GM21526 (cell line): ENCODE measurements at regions not wholly inside any gene's neighbourhood (a gene's known extent, or its start where the extent isn't known, plus 50 kb on each side); places are given as distances from the start of the nearest gene placed in this dataset.

Experiments used
- ATAC-seq: cut with Tn5 transposase; IDR thresholded peaks from one replicate; pipeline ENCODE4 v1.9.1; 2021; ENCODE audit warnings: moderate library complexity; ENCODE audit not compliant: unreplicated experiment, low FRiP score

DNA sequence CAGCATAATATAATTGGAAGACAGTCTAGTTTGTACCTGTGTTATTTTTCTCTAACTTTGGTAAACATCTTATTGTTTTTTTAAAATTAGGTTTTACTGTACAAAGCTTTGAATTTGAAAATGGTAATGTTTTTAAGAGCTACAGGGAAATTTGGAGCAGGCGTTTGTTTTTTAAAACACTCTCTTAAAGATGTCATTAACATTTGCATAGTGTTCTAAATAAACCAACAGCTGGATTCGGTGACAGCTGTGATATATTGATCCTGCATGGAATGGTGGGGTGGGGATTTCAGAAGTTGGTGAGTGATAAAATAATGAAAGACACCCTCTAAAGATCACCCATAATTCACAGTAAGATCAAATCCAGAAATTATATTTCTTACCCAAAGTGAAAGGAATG, 97.9 kb upstream of the PRL start:
- no peak for ATAC-seq

DNA sequence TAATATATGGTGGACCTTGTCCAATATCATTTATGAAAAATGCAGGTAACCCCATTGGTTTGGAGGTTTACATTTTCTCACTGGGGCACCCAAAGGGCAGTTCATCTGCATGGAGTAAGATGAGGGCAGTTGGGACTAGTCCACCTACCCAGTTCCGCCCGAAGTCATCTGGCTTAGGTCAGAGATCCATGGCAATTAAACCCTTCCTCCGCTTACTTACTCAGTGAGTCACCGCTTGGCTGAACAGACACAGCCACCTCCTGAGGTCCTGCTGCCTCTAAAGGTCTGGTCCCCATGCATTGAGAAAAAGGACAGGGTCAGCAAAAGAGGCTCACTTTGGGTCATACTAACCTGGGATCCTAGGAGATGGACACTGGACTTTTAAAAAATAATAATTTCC, 102.9 kb upstream of the PRL start:
- ATAC-seq, result no peak

DNA sequence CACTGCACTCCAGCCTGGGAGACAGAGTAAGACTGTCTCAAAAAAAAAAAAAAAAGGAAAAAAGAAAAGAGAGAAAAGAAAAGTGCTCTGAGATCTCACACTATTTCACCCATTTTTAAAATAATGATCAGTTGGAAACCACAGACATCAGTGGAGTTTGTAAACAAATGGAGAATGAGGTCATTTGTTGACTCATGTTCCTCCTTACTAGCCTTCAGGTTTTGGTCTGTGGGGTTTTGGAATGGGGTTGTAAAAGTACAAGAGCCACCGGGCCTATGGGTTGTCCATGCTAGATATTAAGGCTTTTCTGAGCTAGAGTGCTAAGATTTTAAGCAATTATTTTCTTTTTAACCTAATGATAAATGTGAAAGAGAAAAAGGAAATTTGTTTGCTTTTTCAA, 104.4 kb upstream of the PRL start:
- no peak for ATAC-seq

DNA sequence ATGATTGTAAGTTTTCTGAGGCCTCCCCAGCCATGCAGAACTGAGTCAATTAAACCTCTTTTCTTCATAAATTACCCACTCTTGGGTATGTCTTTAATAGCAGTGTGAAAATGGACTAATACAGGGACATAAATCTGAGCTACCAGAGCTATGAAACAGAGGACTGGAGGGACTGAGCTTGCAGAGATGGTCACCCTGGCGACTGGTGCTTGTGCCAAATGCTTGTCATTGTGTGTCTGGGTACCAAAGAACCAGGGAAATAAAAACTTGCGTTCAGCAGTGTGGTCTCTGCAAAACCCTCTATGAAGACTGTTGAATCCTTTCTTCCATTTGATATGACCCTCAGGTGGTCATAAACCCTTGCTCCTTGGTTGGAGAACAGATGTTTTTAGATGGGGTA, 105.1 kb upstream of the PRL start:
- ATAC-seq, result no peak

DNA sequence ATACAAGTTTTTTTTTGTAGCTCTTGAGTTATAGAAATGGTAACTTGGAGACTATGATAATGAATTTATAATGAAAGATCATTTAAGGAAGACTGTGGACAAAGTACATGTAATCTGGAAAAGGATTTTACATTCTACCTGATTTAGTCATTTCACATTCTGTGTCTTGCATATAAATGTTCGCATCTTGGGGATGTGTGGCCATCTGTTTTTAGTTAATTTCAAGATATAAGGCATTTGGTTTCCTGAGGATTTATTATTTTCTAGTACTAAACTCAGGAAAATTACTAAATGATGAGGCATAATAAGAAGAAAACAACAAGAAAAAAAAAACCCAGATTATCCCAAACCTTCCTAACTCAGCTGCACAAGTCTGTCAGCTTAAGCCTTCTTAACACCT, 112.7 kb upstream of the PRL start:
- ATAC-seq, result no peak

DNA sequence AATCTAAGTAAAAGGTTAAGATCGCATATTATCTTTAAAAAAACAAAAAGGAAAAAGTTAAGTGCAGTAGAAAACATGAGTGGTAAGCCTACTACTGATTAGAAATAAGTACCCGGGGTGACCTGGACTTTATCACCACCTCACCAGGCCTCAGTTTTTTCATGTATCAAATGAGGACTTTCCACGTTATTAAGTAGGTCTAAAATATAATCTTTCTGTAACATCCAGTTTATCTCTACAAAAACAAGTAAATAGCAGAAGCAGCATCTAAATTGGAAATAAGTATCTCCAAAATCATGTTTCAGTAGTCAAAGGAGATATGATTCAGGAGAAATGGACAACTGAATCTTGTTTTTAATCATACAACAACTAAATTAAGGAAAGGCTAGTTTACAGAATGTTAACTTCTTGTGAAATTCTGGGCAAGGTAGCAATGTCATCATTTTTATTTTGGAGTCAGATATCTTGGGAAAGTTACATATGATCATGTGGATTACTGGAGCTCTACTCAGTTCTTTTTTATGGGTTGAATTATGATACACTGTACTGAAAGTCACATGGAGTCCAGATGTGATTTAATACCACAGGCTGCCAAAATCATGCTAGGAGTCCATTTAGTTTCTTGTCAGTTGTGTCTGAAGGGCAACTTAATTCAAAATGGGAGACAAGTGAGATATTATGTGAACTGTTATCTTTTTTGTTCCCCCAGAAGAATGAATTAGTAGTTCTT, 114.7 kb upstream of the PRL start:
- ATAC-seq, result no peak

DNA sequence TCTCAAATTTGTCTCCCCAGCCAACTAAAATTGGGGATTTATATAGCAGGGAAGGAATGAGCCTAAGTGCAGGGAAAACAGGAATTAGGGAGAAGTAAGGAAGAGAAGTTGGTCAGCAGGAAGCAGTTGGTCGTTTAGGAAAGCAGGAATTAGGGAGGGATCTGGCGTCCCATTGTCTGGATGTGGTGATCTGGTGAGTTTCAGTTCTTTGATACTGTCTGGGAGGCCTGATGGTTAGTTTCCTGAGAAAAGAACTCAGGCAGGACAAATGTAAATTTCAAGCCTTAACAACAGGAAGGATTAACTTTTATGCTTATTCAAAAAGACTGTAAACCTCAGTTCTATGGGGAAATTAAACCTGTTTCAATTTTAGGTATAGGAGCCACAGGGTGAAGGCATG, 116.2 kb upstream of the PRL start:
- no peak for ATAC-seq

DNA sequence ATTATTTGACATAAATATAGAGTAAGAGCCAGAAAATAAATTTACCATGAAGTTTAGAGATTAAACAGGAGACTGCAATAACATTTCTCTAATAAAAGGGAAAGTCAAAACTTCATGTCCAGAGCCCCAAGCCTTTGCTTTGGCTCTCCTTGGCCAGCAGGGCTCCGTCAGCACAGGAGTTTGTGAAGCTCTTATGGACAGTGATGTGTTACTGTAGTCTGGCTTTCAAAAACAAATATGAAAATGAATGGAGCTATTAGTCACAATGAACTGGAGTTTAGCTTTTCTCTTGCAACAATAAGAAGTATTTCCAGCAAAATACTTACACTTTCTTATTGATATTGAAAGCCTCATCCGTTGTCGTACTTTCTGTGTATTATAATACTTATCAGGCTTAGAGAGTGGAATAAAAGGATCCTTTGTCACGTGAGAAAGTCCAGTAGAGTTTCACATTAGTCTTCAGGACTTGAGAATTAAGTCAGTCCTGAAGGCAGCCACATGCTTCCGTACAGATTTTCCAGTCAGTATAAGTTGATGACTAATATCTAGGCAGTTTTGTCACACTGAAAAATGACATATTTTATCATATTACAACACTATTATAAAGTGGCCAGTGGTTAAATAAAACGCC, 117.0 kb upstream of the PRL start:
- ATAC-seq, result no peak

DNA sequence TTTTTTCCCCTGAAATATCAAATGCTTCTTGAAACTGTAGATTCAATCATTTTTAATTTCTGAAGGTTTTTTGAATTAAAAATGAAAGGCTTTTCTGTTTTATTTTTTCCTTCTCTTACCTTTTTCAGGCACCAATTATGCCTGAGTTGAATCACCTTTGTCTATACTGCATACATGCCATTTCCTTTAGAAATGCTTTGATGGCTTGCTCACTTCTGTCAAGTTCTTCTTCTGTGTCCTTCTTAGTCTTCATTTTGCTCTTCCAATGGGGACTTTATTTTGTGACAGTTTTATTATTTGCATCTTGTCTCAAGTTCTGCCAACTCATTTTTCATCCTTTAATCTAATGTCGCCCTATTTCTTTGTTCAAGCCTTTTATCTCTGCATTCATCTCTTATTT, 121.9 kb upstream of the PRL start:
- no peak for ATAC-seq

DNA sequence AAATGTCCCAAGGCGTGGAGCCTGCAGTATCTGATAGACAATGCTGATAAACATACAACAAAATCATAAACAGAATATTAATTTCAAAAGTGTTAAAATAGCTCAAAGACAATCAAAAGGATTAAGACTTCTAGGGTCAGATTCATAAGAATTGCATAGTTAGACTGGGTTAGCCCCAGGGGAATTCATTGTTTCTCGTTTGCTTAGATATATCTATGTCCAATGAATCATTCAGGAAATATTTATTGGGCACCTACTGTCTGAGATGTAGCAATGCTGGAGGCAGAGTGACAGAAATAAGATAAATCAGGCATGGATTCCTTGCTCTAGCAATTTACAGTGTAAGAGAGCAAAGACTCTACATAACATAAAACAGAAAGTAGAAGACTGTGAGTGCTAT, 124.4 kb upstream of the PRL start:
- no peak for ATAC-seq

DNA sequence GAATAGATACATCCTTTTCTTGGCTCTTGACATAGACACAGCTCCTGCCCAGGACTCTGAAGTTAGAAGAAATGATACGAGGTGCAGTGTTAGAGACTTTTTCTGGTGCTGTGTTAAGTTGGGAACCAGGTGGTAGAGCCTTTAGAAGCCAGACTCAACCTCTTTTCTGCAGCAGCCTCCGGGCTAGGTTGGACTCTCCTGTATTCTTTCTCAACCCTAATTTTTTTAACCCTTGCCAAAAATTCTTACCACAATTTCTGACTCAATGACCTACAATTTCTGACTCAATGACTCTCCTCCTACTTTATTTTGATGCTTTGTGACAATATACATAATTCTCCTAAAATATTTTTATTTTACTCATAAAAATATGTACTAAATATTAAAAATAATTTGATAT, 127.4 kb upstream of the PRL start:
- ATAC-seq, result no peak

DNA sequence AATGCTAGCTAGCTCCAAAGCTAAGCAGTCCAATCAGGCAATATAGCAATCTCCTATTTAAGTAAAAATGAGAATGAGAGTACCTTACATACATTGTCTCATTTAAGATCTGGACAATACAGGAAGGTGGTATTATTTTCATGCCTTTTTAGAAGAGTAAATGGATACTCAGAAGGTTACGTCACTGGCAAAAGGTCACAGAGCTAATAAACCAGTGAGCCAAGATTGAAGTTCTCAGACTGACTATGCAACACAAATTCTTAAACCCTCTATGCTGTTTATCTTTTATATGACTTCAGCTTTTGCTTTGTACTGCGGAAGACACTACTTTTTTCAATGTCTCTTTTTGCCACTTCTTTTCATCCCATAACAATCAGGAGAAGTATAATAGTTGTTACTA, 135.2 kb upstream of the PRL start:
- no peak for ATAC-seq

DNA sequence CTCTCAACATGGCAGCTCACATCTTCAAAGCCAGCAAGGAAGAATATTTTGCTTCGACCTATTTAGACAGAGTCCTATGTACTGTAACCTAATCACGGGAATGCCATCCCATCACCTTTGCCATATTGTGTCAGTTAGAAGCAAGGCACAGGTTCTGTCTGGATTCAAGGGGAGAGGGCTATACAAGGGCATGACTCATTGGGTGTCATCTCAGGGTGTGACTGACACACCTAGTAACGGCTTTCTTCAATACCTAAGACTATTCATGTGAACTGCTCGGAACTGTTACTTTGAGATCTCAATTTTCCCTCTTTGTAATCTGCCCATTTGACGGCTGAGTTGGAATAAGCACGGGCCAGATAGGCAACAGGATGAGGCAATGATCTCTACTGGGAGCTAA, 135.6 kb upstream of the HDGFL1 start:
- no peak for ATAC-seq

DNA sequence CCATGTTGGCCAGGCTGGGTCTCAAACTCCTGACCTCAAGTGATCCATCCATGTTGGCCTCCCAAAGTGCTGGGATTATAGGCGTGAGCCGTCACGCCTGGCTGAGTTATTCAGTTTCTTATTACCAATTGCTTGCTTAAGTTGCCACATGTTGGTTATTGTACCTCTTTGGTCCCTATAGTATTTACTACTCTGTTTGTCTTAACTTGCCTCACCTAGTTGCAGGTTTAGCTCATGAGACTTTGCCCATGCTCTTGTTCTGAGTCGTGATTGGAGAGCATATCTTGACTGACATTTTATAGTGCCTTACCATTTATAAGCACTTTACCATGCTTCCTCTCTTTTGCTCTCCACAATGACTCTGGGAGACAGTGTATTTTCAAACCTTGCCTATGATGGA, 134.2 kb upstream of the HDGFL1 start:
- no peak for ATAC-seq

DNA sequence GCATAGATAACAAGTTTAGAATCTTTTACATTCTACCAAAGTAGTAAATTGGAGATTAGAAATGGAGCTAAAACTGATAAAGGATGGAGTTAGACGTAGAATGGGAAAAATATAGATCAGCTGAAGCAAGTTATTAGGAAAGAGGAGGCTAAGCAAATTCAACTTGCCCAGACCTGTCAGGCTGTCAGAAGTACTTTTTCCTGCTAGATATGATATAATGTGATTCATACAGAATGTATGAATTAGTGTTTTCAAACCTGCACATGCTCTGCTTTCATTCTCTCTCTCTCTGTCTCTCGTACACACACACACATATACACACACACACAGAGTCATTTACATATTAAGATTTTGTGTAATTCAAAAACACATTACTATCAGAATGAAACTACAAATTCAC, 133.2 kb upstream of the HDGFL1 start:
- no peak for ATAC-seq

DNA sequence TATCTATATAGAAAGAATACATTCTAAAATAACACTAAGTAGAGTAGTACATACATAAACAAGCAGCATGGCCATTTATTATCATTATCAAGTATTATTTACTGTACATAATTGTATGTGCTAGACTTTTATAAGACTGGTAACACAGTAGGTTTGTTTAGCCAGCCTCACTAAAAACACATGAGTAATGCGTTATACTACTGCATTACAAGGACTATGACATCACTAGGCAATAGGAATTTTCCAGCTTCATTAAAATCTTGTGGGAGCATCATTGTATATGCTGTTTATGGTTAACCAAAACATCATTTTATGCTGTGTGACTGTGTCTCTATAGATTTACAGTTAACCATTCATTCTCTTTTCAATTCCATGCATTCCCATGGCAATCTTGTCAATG, 131.7 kb upstream of the HDGFL1 start:
- no peak for ATAC-seq

DNA sequence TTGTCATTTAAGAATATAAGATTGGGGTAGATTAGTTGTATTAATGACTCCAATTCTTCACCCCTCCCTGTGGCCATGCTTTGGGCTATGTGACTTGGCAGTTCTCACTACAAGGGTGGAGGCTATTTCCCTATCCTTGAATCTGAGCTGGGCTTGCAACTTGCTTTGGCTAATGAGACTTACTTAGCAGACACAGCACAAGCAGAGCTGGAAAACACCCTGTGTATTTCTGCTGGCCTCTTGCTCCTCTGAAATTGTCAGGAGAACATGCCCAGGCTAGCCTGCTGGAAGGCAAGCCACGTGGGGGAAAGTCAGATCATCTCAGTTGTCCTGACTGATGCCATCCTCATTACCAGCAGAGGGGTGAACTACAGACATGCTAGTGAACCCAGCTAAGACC, 126.5 kb upstream of the HDGFL1 start:
- ATAC-seq, result no peak

DNA sequence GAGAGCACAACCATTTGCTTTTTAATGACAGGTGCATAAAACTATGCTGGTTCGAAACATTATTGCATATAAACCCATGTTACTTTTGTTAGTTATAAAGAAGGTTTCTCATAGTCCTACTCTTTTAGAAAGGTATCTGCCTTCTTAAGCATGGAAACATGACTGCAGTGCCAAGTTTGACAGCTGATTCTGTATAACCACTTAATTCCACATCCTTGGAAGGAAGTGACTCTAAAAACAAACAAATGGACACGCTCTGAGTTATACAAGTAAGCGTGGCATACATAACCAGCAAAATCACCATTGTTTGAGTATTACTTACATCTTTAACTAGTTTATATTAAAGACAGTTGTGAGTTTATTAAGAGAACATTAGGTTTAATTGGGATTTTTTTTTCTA, 125.0 kb upstream of the HDGFL1 start:
- ATAC-seq, result no peak

DNA sequence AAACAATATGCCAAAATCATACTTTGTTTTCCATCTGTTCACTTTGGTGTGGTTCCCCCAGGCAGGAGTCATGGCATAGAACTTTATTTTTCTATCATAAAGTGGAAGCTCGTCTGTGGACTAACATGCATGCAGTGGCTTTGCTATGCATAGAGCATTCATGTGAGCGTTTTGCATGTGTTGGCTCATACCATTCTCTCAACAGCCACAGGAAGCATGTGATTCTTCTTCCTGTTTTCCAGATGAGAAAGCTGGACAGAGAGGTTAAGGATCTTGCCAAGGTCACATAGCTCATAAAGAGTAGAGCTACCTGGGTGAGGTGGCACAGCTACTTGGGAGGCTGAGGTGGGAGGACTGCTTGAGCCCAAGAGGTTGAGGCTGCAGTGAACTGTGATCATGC, 123.4 kb upstream of the HDGFL1 start:
- ATAC-seq, result no peak

DNA sequence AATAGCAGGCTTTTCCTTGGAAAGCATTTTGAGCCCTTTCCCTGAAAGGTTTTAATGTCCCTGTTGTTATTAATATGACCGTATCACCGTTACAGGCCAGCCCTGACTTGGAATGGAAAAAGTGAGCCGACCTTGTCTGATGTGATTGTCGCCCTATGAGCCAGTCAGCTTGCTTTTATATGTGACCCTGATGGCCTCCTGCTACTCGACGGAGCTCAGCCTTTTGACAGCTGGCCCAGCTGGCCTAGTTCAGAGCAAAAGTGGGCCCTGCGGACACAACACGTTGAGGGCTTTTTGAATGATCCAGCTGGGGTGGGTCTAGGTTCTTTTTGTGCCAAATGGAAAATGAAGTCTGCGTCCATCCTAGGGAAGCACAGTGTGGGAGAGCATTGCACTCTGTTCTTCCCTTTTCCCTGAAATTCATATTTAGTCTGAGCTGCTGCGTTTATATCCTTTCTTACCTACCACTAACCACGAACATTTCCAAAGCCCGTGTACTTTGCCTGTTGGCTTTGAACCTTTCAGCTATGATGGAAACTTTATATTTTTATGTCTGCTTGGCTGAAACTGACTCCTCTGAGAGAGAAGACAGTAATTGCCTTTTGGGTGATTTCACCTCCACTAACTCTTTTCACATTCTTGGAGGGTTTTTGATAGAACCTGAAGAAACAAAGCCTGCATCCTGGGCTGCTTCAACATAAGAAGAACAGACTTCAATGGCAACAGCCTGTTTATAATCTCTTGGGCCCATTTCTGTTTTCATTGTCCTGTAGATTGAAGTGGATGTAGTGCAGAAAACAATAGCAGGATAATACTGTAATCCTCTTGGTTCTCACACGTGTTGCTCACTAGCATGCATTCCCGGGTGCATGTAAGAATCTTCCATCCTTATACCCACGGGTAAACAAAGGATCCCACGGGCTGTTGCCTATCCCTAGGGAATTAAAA, 121.8 kb upstream of the HDGFL1 start:
- ATAC-seq, result no peak

DNA sequence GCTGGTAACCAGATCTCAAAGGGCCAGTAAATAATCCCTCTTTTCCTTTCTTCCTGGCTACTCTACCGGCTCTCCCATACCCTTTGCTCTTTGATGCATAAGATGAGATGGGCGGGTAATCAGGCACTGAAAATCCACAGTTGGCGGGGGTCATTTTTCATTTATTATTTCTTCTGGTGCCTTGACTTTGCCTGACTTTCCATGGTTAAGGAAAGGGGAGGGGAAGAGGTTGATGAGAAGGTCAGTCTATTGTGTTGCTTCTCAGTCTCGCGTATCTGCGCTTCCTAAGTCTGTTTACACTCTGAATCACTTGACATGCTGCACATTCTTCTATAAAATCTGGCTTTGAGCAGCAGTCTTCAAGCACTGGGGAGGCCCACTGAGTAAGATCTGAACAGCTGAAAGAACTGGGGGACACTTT, 121.1 kb upstream of the HDGFL1 start:
- ATAC-seq, result no peak

DNA sequence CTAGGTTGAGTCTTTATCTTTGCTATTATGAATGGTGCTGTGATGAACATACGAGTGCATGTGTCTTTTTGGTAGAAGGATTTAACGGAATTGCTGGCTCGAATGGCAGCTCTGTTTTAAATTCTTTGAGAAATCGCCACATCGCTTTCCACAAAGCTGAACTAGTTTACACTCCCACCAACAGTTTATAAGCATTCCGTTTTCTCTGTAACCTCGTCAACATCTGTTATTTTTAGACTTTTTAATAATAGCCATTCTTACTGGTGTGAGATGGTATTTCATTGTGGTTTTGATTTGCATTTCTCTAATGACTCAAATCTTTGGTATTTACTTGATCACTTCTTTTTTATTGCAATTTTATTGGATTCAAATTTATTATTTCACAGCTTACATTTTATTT, 117.4 kb upstream of the HDGFL1 start:
- no peak for ATAC-seq
